Suprapubic skin (tissue), 4 donors: ENCODE measurements at regions not wholly inside any gene's neighbourhood (a gene's known extent, or its start where the extent isn't known, plus 50 kb on each side); places are given as distances from the start of the nearest gene placed in this dataset.

Source experiments
- DNase-seq, 2 donors: peaks; one replicate each; pipeline ENCODE4 v3.0.0-alpha.2; 2019; ENCODE audit warnings: low spot score in 2 of 2
- H3K27ac ChIP-seq: fragments of 200-600 bp; sonication (generic); one replicate; pipeline ENCODE4 v1.5.1; 2019
- H3K27me3 ChIP-seq: fragments of 200-600 bp; sonication (generic); one replicate; pipeline ENCODE4 v1.5.1; 2019
- H3K36me3 ChIP-seq: fragments of 200-600 bp; sonication (generic); one replicate; pipeline ENCODE4 v1.5.1; 2019
- H3K4me1 ChIP-seq: fragments of 200-600 bp; sonication (generic); one replicate; pipeline ENCODE4 v1.5.1; 2019
- H3K4me3 ChIP-seq: fragments of 200-600 bp; sonication (generic); one replicate; pipeline ENCODE4 v1.5.1; 2019; ENCODE audit warnings: mild to moderate bottlenecking
- H3K9me3 ChIP-seq: fragments of 200-600 bp; sonication (generic); one replicate; pipeline ENCODE4 v1.5.1; 2019
- EP300 ChIP-seq: sonication (generic); formaldehyde crosslinking; IDR thresholded peaks from one replicate; pipeline ENCODE4 v1.6.1; 2017; ENCODE audit warnings: antibody characterized with exemption
- POLR2A ChIP-seq, 2 donors: fragments of 450-650 bp; IDR thresholded peaks; one replicate each; pipeline ENCODE4 v1.6.1; 2017; ENCODE audit warnings: antibody characterized with exemption in 2 of 2, mild to moderate bottlenecking in 2 of 2, moderate library complexity in 2 of 2
- POLR2AphosphoS5 ChIP-seq, 3 donors: sonication (generic); formaldehyde crosslinking; IDR thresholded peaks; one replicate each; pipeline ENCODE4 v1.6.1; 2017; ENCODE audit warnings: antibody characterized with exemption in 3 of 3
- WGBS: methylation state at CpG from one replicate; pipeline ENCODE4 v1.1.5; 2018; 5-methylcytosine and 5-hydroxymethylcytosine counted together
- TF ChIP-seq, protein P1 (sequence below), 2 donors: fragments of 200-600 bp in 1 of 2; fragments of 450-650 bp in 1 of 2; sonication (generic) in 1 of 2; IDR thresholded peaks; one replicate each; pipeline ENCODE4 v1.5.1; 2016 to 2019; ENCODE audit warnings: antibody characterized with exemption in 2 of 2, mild to moderate bottlenecking in 1 of 2, moderate library complexity in 1 of 2

DNA sequence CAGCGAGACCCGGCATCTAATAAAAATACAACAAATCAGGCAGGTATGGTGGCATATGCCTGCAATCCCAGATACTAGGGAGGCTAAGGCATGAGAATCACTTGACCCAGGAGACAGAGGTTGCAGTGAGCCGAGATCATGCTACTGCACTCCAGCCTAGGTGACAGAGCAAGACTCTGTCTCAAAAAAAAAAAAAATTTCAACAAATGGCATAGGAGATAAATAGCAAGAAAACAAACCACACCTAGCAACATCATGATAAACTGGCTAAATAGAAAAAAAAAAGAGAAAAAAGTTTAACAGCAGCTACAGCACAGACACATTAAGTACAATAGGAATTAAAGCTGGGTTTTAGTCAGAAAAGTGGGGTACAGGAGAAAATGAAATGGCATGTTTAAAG is 1034.6 kb upstream of the LRRN3 start:
- Histone ChIP-seq H3K9me3 (no peaks in the 10 kb centered on the region), H3K4me3 (no peak overlapping the region), H3K4me1 (no peaks in the 10 kb centered on the region), H3K27ac (no peak overlapping the region), H3K27me3 (no peaks in the 10 kb centered on the region), H3K36me3 (no peaks in the 10 kb centered on the region)
- no peak for DNase-seq
- TF ChIP-seq POLR2AphosphoS5 (IDR thresholded peaks at IDR 0.05), result no peak
- no peak for TF ChIP-seq POLR2A (IDR thresholded peaks at IDR 0.05)
- TF ChIP-seq, protein P1, sequence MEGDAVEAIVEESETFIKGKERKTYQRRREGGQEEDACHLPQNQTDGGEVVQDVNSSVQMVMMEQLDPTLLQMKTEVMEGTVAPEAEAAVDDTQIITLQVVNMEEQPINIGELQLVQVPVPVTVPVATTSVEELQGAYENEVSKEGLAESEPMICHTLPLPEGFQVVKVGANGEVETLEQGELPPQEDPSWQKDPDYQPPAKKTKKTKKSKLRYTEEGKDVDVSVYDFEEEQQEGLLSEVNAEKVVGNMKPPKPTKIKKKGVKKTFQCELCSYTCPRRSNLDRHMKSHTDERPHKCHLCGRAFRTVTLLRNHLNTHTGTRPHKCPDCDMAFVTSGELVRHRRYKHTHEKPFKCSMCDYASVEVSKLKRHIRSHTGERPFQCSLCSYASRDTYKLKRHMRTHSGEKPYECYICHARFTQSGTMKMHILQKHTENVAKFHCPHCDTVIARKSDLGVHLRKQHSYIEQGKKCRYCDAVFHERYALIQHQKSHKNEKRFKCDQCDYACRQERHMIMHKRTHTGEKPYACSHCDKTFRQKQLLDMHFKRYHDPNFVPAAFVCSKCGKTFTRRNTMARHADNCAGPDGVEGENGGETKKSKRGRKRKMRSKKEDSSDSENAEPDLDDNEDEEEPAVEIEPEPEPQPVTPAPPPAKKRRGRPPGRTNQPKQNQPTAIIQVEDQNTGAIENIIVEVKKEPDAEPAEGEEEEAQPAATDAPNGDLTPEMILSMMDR (IDR thresholded peaks at IDR 0.05), result no peak
- TF ChIP-seq EP300, result no peak
- WGBS, result 76% methylated on average over 3 of the region's 3 CpGs

DNA sequence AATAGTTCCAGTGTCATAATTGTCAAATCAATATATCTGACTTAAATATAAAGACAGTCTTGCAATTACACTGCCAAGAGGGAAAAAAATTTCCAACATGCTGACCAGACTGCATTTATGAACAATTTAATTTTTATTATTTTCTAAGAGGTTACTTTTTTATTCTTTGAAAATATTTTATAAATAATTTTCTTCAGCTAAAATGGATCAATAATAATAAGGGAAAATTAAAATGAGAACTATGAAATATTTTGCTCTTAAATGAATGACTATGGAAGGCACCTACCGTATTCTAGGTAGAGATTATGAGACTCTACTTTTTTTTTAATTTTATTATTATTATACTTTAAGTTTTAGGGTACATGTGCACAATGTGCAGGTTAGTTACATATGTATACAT is 1032.5 kb upstream of the LRRN3 start:
- no peak overlapping the region for H3K27ac ChIP-seq
- H3K4me1 ChIP-seq, result no peaks in the 10 kb centered on the region
- no peaks in the 10 kb centered on the region for H3K9me3 ChIP-seq
- no peak for TF ChIP-seq POLR2AphosphoS5 (IDR thresholded peaks at IDR 0.05)
- H3K27me3 ChIP-seq, result no peaks in the 10 kb centered on the region
- H3K4me3 ChIP-seq, result no peak overlapping the region
- no peaks in the 10 kb centered on the region for H3K36me3 ChIP-seq
- 98% methylated on average over 1 of the region's 1 CpG for WGBS
- DNase-seq, result no peak

DNA sequence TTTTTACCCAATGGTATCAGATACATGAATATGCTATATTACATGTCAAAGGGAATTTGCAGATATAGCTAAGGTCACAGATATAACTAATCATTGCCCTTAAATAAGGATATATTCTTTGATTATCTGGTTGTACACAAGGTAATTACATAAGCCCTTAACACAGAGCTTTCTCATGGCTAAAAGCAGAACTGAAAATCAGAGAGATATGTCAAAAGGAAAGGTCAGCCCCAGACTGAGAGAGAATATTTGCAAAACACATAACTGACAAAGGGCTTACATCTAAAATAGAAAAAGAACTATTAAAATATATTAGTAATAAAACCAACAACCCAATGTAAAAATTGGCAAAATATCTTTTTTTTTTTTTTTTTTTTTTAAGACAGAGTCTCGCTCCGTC is 1029.5 kb upstream of the LRRN3 start:
- no peaks in the 10 kb centered on the region for H3K4me1 ChIP-seq
- no peaks in the 10 kb centered on the region for H3K36me3 ChIP-seq
- no peak overlapping the region for H3K27ac ChIP-seq
- H3K4me3 ChIP-seq, result no peak overlapping the region
- TF ChIP-seq POLR2A (IDR thresholded peaks at IDR 0.05), result no peak
- no peak for TF ChIP-seq EP300
- TF ChIP-seq POLR2AphosphoS5 (IDR thresholded peaks at IDR 0.05), result no peak
- TF ChIP-seq, protein P1 (IDR thresholded peaks at IDR 0.05), result no peak
- DNase-seq, result no peak
- 84% methylated on average over 2 of the region's 2 CpGs for WGBS
- H3K27me3 ChIP-seq, result no peaks in the 10 kb centered on the region
- no peaks in the 10 kb centered on the region for H3K9me3 ChIP-seq

DNA sequence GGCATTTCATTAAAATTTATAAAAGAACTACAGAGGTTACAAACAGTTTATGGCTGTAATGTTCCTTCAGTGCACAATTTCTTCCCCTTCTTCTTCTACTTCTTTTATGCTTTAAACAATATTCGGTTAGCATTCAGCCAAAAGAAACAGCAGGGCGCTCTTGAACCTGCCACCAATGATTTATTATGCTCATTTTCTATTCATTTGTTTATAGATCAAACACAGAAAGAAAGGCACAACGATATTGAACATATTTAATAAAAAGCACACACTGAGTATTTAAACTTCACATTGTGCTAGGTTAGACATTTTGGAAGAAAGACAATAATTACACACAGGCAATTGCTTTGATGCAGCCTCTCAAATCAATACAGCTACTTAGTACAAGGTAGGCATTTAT is 1025.8 kb upstream of the LRRN3 start:
- TF ChIP-seq POLR2A (IDR thresholded peaks at IDR 0.05) (no peak), EP300 (no peak)
- Histone ChIP-seq H3K36me3 (no peaks in the 10 kb centered on the region), H3K4me1 (no peaks in the 10 kb centered on the region), H3K27me3 (no peaks in the 10 kb centered on the region), H3K27ac (no peak overlapping the region), H3K9me3 (no peaks in the 10 kb centered on the region), H3K4me3 (no peak overlapping the region)
- 29% methylated on average over 3 of the region's 3 CpGs for WGBS
- DNase-seq, result no peak

DNA sequence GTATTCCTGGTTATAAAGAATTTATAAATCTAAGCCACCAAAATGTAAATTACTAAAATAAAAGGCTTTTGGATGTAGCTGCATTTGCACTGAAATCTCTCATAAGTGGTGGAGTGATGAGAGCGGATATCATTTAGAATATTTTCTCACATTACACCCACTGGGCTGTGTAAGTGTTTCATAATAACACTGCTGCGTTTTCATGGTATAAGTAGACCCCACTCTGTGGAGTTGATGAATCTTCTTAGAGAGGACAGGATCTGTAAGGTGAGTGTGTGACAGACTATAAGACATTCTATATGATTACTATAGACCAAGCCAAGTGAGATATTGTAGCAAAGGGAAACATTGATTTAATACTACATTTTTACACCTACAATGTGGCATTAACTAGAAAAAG is 1024.1 kb upstream of the LRRN3 start:
- DNase-seq, result no peak
- H3K4me3 ChIP-seq, result no peak overlapping the region
- no peaks in the 10 kb centered on the region for H3K36me3 ChIP-seq
- 88% methylated on average over 2 of the region's 2 CpGs for WGBS
- H3K4me1 ChIP-seq, result no peaks in the 10 kb centered on the region
- no peaks in the 10 kb centered on the region for H3K9me3 ChIP-seq
- H3K27me3 ChIP-seq, result no peaks in the 10 kb centered on the region
- no peak overlapping the region for H3K27ac ChIP-seq
- TF ChIP-seq POLR2AphosphoS5 (IDR thresholded peaks at IDR 0.05) (no peak), EP300 (no peak), POLR2A (IDR thresholded peaks at IDR 0.05) (no peak)
- TF ChIP-seq, protein P1 (IDR thresholded peaks at IDR 0.05), result no peak

DNA sequence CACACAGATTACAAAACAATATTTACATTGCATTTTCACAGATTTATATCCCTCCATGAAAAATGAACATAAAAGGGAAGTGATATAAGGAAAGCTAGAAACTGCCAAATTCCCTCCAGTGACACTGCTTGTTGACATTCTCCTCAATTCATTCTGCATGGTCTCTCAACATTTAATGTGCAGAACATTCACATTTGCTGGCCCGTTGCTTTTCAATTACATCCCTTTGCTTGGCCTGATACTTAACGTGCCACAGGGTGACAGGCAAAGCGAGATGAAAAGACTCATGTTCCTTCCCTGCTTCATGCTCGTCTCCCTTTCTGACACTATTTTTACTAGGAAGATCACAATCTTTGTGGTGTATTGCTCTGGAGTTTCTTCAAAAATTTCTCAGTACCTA is 1019.7 kb upstream of the LRRN3 start:
- 50% methylated on average over 4 of the region's 4 CpGs for whole genome bisulfite sequencing
- Histone ChIP-seq H3K9me3 (no peaks in the 10 kb centered on the region), H3K4me3 (no peak overlapping the region), H3K27me3 (no peaks in the 10 kb centered on the region), H3K27ac (no peak overlapping the region), H3K4me1 (no peaks in the 10 kb centered on the region), H3K36me3 (no peaks in the 10 kb centered on the region)
- TF ChIP-seq POLR2A (IDR thresholded peaks at IDR 0.05) (no peak), EP300 (no peak), POLR2AphosphoS5 (IDR thresholded peaks at IDR 0.05) (no peak)
- TF ChIP-seq, protein P1 (IDR thresholded peaks at IDR 0.05), result no peak
- no peak for DNase-seq
